Neural cell (in vitro differentiated cells): ENCODE measurements at regions not wholly inside any gene's neighbourhood (a gene's known extent, or its start where the extent isn't known, plus 50 kb on each side); places are given as distances from the start of the nearest gene placed in this dataset.

Experiments
- EP300 ChIP-seq: fragments of 450-650 bp; conservative IDR thresholded peaks from 2 replicates; pipeline ENCODE4 v1.6.1; 2014; ENCODE audit warnings: antibody characterized with exemption, mild to moderate bottlenecking, moderate library complexity; ENCODE audit not compliant: poor library complexity, severe bottlenecking
- EZH2 ChIP-seq: fragments of 200-600, 300-800 bp; shearing (Covaris generic), sonication (generic); IDR thresholded peaks from 2 replicates; pipeline ENCODE4 v1.6.1; 2014; ENCODE audit warnings: antibody characterized with exemption, low read length, borderline replicate concordance, mild to moderate bottlenecking; ENCODE audit not compliant: insufficient read depth, poor library complexity, severe bottlenecking
- POLR2AphosphoS5 ChIP-seq: IDR thresholded peaks from 2 replicates; pipeline ENCODE4 v1.6.1; 2012
- RAD21 ChIP-seq: fragments of 450-650 bp; conservative IDR thresholded peaks from 2 replicates; pipeline ENCODE4 v1.6.1; 2014; ENCODE audit warnings: antibody characterized with exemption, mild to moderate bottlenecking, moderate library complexity
- TF ChIP-seq, protein P1 (sequence below): fragments of 450-650 bp; IDR thresholded peaks from 2 replicates; pipeline ENCODE4 v1.5.1; 2014; ENCODE audit warnings: antibody characterized with exemption, mild to moderate bottlenecking, moderate library complexity; ENCODE audit not compliant: poor library complexity, severe bottlenecking
- TF ChIP-seq, protein P2 (sequence below): IDR thresholded peaks from 2 replicates; pipeline ENCODE4 v1.6.1; 2012; ENCODE audit warnings: borderline replicate concordance

DNA sequence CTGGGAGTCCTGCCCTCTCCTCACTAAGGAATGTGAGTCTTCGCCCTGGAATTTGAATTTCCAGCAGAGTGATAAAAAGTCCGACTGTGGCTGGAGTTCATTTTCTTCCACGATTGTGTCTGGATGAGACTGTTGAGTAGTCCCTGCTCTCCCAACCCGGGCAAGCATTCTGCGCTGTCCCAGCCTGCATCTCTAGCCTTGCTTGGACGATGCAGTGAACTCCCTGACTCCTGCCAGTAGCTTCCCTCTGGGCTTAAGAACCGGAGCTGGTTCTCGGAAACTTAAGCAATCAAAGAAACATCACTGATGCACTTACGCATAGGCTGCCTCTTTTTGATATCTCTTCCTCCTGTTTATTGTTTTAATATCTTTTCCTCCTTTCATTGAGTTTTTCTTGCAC, 116.0 kb upstream of the FZD8 start:
- TF ChIP-seq, protein P1, sequence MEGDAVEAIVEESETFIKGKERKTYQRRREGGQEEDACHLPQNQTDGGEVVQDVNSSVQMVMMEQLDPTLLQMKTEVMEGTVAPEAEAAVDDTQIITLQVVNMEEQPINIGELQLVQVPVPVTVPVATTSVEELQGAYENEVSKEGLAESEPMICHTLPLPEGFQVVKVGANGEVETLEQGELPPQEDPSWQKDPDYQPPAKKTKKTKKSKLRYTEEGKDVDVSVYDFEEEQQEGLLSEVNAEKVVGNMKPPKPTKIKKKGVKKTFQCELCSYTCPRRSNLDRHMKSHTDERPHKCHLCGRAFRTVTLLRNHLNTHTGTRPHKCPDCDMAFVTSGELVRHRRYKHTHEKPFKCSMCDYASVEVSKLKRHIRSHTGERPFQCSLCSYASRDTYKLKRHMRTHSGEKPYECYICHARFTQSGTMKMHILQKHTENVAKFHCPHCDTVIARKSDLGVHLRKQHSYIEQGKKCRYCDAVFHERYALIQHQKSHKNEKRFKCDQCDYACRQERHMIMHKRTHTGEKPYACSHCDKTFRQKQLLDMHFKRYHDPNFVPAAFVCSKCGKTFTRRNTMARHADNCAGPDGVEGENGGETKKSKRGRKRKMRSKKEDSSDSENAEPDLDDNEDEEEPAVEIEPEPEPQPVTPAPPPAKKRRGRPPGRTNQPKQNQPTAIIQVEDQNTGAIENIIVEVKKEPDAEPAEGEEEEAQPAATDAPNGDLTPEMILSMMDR = no peak
- no peak for TF ChIP-seq EP300
- TF ChIP-seq EZH2 = no peak
- no peak for TF ChIP-seq POLR2AphosphoS5
- TF ChIP-seq, protein P2, sequence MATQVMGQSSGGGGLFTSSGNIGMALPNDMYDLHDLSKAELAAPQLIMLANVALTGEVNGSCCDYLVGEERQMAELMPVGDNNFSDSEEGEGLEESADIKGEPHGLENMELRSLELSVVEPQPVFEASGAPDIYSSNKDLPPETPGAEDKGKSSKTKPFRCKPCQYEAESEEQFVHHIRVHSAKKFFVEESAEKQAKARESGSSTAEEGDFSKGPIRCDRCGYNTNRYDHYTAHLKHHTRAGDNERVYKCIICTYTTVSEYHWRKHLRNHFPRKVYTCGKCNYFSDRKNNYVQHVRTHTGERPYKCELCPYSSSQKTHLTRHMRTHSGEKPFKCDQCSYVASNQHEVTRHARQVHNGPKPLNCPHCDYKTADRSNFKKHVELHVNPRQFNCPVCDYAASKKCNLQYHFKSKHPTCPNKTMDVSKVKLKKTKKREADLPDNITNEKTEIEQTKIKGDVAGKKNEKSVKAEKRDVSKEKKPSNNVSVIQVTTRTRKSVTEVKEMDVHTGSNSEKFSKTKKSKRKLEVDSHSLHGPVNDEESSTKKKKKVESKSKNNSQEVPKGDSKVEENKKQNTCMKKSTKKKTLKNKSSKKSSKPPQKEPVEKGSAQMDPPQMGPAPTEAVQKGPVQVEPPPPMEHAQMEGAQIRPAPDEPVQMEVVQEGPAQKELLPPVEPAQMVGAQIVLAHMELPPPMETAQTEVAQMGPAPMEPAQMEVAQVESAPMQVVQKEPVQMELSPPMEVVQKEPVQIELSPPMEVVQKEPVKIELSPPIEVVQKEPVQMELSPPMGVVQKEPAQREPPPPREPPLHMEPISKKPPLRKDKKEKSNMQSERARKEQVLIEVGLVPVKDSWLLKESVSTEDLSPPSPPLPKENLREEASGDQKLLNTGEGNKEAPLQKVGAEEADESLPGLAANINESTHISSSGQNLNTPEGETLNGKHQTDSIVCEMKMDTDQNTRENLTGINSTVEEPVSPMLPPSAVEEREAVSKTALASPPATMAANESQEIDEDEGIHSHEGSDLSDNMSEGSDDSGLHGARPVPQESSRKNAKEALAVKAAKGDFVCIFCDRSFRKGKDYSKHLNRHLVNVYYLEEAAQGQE = no peak
- TF ChIP-seq RAD21 = no peak
